HUES48 (cell line): ENCODE measurements at regions not wholly inside any gene's neighbourhood (a gene's known extent, or its start where the extent isn't known, plus 50 kb on each side); places are given as distances from the start of the nearest gene placed in this dataset.
A peak's percentile ranks its signal among the peaks of the same experiment; 100 is the strongest.
"Not testable (repeated sequence)": the region's sequence is repeated elsewhere in the genome, so short reads cannot be mapped to it uniquely, and the experiment has no call there.

Source experiments
- H3K27ac ChIP-seq: one replicate; pipeline ENCODE4 v1.7.0; 2013; ENCODE audit warnings: low read depth, low read length, inconsistent platforms
- H3K27me3 ChIP-seq: 2 replicates; pipeline ENCODE4 v1.6.1; 2013; ENCODE audit warnings: mild to moderate bottlenecking, low read length; ENCODE audit not compliant: control insufficient read depth, insufficient read depth
- H3K36me3 ChIP-seq: 2 replicates; pipeline ENCODE4 v1.6.1; 2013; ENCODE audit warnings: low read length; ENCODE audit not compliant: control insufficient read depth, insufficient read depth
- H3K4me1 ChIP-seq: 2 replicates; pipeline ENCODE4 v1.6.1; 2013; ENCODE audit warnings: mild to moderate bottlenecking, low read length; ENCODE audit not compliant: control insufficient read depth, insufficient read depth
- H3K4me3 ChIP-seq: 2 replicates; pipeline ENCODE4 v1.5.1; 2013; ENCODE audit warnings: mild to moderate bottlenecking, low read depth, low read length
- H3K9ac ChIP-seq: 2 replicates; pipeline ENCODE4 v1.6.1; 2013; ENCODE audit warnings: mild to moderate bottlenecking, low read depth, low read length, moderate library complexity
- H3K9me3 ChIP-seq: 2 replicates; pipeline ENCODE4 v1.6.1; 2013; ENCODE audit warnings: low read length; ENCODE audit not compliant: control insufficient read depth, insufficient read depth

DNA sequence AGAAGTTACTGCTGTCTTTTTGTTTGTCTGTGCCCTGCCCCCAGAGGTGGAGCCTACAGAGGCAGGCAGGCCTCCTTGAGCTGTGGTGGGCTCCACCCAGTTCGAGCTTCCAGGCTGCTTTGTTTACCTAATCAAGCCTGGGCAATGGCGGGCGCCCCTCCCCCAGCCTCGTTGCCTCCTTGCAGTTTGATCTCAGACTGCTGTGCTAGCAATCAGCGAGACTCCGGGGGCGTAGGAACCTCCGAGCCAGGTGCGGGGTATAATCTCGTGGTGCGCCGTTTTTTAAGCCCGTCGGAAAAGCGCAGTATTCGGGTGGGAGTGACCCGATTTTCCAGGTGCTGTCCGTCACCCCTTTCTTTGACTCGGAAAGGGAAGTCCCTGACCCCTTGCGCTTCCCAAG lies 335.6 kb downstream of the ADGRL2 start:
- H3K9ac ChIP-seq, H3K9me3 ChIP-seq, H3K4me3 ChIP-seq, H3K36me3 ChIP-seq, H3K4me1 ChIP-seq, H3K27me3 ChIP-seq, H3K27ac ChIP-seq: not testable (repeated sequence)

- Histone ChIP-seq H3K4me1 (peaks cover 16% of the 10 kb centered on the region), H3K9me3 (no peaks in the 10 kb centered on the region), H3K4me3 (no peak overlapping the region), H3K27me3 (no peaks in the 10 kb centered on the region), H3K9ac (no peak overlapping the region), H3K36me3 (no peaks in the 10 kb centered on the region), H3K27ac (no peak overlapping the region)
These were observed 325.1 kb downstream of the ADGRL2 start for GRCh38 chr1:82125866-82126265.

DNA sequence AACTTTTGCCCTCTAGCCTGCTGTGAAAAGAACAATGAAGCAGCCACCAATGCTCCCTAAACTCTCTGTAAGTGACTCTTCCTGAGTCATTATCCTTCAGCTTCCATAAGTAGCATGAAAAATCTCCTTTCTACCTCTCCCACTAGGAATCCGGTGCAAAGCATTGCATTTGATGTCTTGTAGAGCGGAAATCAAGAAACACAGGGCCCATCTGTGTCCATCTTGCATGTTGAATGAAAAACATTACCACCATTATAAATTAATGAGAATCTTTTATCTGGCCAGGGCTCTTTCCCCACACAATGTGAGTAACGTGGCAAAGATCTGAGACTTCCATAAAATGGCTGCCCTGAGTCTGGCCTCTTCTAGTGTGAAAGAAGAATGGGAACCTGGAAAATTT lies 324.4 kb downstream of the ADGRL2 start:
- Histone ChIP-seq H3K9me3 (no peaks in the 10 kb centered on the region), H3K9ac (no peak overlapping the region), H3K4me3 (no peak overlapping the region), H3K27me3 (no peaks in the 10 kb centered on the region), H3K36me3 (no peaks in the 10 kb centered on the region), H3K4me1 (peaks cover 16% of the 10 kb centered on the region), H3K27ac (peak overlapping the region; percentile 82)

DNA sequence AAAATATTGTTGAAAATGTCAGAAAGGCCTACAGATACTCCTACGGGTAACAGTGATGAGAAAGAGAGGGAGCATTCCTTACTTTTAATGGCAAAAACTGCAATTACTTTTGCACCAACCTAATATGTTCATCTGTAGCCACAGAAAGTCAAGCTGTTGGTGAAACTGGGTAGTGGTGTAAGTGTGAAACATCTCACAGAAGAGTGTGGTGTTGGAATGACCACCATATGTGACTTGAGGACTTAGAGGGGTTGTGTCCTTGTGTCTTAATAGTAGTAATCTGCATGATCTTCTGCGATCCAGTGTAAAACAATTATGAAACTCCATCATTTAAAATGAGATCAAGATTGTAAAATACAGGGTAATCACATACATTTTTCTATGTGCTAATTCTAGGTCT lies 320.7 kb downstream of the ADGRL2 start:
- Histone ChIP-seq H3K9me3 (no peaks in the 10 kb centered on the region), H3K4me1 (peaks cover 11% of the 10 kb centered on the region)

DNA sequence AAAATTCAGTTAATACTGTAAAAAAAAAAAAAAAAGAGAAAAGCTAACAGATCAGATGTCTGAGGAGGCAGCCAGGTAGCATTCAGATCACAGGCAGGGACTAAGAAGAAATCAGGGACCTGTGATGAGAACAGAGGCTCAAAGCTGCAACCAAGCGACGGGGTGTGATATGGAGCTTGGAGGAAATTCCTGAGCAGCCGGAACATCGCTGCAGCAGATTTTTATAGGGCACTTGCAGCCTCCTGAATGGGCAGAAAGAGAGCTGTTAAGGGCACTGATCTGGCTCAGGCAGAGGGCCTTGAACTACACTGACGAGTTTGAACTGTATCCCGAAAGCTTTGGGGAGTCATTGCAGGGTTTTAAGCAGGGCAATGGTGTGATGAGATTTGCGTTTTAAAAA lies 315.4 kb downstream of the ADGRL2 start:
- Histone ChIP-seq H3K27ac (no peak overlapping the region), H3K9me3 (no peaks in the 10 kb centered on the region), H3K36me3 (no peaks in the 10 kb centered on the region), H3K4me1 (no peaks in the 10 kb centered on the region), H3K4me3 (no peak overlapping the region), H3K9ac (no peak overlapping the region), H3K27me3 (no peaks in the 10 kb centered on the region)

More for the DNA sequence above, 320.7 kb downstream of the ADGRL2 start:
- H3K27me3 ChIP-seq = no peaks in the 10 kb centered on the region
- no peak overlapping the region for H3K9ac ChIP-seq
- H3K36me3 ChIP-seq = no peaks in the 10 kb centered on the region
- no peak overlapping the region for H3K4me3 ChIP-seq
- H3K27ac ChIP-seq = no peak overlapping the region

DNA sequence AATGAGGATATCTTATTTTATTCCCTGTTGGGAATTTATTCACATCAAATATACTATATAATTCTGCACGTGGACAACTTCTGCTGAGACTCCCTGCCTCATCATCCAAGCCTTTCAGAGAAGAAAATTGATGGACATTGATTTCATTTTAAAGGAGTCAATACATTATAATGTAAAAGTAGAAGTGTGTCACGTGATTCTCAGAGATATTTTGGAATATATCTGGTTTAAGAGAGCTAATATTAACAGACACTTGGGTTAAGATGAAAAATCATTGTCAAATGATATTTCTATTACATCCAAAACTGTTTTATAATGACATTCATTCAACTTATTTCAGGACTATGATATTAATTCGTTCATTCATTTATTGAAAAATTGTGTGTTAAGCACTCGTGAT lies 314.2 kb downstream of the ADGRL2 start:
- Histone ChIP-seq H3K4me1 (no peaks in the 10 kb centered on the region), H3K9me3 (no peaks in the 10 kb centered on the region), H3K27ac (no peak overlapping the region), H3K4me3 (no peak overlapping the region), H3K36me3 (no peaks in the 10 kb centered on the region), H3K27me3 (no peaks in the 10 kb centered on the region), H3K9ac (no peak overlapping the region)

DNA sequence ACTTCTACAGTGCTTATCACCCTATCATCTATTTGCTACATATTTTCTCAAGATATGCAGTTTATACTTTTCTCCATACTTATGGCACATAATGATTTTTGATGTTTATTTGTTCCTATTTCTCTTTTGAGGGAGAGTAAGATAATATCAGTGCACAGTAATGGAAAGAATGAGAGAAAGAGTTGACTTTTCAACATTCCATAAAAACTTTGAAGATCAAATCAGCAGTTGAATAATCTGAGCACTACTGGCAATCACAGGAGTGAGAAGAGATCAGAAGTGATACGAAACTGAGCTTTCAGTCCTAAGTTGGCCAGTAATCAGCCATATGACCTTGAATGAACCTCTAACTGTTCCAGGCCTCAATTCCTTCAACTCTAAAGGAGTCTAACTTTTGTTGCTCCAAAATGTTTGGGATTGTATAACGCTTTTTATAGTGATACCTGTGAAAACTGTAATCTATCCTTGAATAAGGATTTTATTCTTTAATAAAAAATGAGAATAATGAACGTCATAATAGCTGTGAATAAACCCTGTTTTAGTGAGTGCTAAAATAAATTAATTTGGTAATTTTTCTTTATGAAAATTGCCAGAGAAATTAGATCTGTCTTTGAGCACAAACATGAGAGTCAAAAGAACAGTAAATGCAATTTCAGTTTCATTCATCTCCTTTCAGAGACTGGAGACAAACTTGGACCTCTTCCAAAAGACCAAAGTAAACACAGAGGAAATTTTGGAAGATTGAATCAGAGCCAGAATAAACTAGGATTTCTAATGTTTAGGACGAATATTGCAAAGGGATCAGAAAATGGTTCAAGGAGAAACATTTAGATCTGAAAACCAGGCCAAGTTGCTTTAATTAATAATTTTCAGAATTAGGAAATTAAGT lies 309.9 kb downstream of the ADGRL2 start:
- Histone ChIP-seq H3K4me1 (no peaks in the 10 kb centered on the region), H3K27ac (no peak overlapping the region), H3K36me3 (no peaks in the 10 kb centered on the region), H3K4me3 (no peak overlapping the region), H3K27me3 (no peaks in the 10 kb centered on the region), H3K9ac (no peak overlapping the region), H3K9me3 (no peaks in the 10 kb centered on the region)

DNA sequence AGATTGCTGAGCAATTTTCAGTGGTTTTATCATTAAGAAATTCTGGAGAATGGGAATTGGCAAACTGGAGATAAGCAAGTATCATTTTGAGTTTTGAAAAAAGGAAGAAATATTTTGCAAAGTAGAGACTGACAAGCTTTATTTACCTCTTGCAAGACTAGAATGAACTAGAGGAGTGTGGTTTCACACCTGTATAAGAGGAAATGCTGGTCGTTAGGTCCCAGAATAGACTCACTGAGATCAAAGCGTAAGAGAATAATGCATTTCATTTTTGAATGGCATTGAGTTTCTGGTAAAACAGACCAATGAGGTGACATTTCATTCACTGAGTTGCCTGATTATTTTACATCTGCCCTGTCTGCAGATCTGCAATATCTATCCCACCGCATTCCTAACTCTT lies 308.1 kb downstream of the ADGRL2 start:
- Histone ChIP-seq H3K4me1 (no peaks in the 10 kb centered on the region), H3K36me3 (no peaks in the 10 kb centered on the region), H3K27me3 (no peaks in the 10 kb centered on the region), H3K4me3 (no peak overlapping the region), H3K9me3 (no peaks in the 10 kb centered on the region), H3K9ac (no peak overlapping the region), H3K27ac (no peak overlapping the region)

- no peak overlapping the region for H3K9ac ChIP-seq
- no peaks in the 10 kb centered on the region for H3K27me3 ChIP-seq
- H3K4me3 ChIP-seq = no peak overlapping the region
- no peaks in the 10 kb centered on the region for H3K4me1 ChIP-seq
- H3K27ac ChIP-seq = no peak overlapping the region
- no peaks in the 10 kb centered on the region for H3K9me3 ChIP-seq
- no peaks in the 10 kb centered on the region for H3K36me3 ChIP-seq
These were observed 305.9 kb downstream of the ADGRL2 start for GRCh38 chr1:82106672-82107071.

DNA sequence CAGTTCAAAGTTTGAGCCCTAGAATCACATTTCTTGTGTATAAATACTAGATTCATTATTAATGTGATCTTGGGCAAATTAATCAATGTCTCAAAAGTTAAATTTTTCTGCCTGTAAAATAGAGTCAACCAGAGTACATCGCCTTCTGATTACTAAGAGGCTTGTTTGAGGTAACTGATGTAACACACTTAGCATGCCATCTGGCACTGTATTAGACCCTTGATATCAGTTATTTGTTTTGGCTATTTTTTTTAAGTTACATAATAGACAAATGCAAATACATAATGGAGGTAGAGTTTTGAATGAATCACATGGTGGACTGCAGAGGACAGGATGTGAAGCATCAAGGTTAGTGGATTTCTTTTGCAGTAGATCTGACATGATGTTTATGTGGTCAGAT lies 298.4 kb downstream of the ADGRL2 start:
- Histone ChIP-seq H3K9me3 (no peaks in the 10 kb centered on the region), H3K27me3 (no peaks in the 10 kb centered on the region), H3K36me3 (no peaks in the 10 kb centered on the region), H3K9ac (no peak overlapping the region), H3K4me1 (no peaks in the 10 kb centered on the region), H3K4me3 (no peak overlapping the region), H3K27ac (no peak overlapping the region)

GRCh38 chr1:82094136-82094535 lies 293.4 kb downstream of the ADGRL2 start:
- Histone ChIP-seq H3K36me3 (no peaks in the 10 kb centered on the region), H3K4me3 (no peak overlapping the region), H3K27ac (no peak overlapping the region), H3K4me1 (no peaks in the 10 kb centered on the region), H3K27me3 (no peaks in the 10 kb centered on the region), H3K9me3 (no peaks in the 10 kb centered on the region), H3K9ac (no peak overlapping the region)
